ENCODE measurements at regions not wholly inside any gene's neighbourhood (a gene's known extent, or its start where the extent isn't known, plus 50 kb on each side); places are given as distances from the start of the nearest gene placed in this dataset.

DNA sequence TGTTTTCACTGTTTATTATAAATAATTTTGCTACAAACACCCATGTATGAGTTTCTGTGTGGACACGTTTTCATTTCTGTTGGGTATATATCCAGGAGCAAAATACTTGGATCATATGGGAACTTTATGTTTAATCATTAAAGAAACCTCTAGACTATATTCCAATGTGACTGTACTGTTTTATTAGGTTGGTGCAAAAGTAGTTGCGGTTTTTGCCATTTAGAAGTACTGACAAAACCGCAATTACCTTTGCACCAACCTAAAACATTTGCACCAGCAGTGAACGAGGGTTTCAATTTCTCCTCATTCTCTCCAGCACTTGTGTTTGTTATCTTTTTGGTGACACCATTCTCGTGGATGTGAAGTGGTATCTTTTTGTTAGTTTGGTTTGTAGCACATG is 565.0 kb downstream of the TRIML1 start:
- no peak overlapping the region for H3K27ac ChIP-seq
- TF ChIP-seq, protein P1, sequence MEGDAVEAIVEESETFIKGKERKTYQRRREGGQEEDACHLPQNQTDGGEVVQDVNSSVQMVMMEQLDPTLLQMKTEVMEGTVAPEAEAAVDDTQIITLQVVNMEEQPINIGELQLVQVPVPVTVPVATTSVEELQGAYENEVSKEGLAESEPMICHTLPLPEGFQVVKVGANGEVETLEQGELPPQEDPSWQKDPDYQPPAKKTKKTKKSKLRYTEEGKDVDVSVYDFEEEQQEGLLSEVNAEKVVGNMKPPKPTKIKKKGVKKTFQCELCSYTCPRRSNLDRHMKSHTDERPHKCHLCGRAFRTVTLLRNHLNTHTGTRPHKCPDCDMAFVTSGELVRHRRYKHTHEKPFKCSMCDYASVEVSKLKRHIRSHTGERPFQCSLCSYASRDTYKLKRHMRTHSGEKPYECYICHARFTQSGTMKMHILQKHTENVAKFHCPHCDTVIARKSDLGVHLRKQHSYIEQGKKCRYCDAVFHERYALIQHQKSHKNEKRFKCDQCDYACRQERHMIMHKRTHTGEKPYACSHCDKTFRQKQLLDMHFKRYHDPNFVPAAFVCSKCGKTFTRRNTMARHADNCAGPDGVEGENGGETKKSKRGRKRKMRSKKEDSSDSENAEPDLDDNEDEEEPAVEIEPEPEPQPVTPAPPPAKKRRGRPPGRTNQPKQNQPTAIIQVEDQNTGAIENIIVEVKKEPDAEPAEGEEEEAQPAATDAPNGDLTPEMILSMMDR (conservative IDR thresholded peaks at IDR 0.05), result no peak

GRCh38 chr4:188707036-188707435 is 567.8 kb downstream of the TRIML1 start:
- TF ChIP-seq, protein P1 (conservative IDR thresholded peaks at IDR 0.05), result no peak
- H3K27ac ChIP-seq, result no peak overlapping the region

DNA sequence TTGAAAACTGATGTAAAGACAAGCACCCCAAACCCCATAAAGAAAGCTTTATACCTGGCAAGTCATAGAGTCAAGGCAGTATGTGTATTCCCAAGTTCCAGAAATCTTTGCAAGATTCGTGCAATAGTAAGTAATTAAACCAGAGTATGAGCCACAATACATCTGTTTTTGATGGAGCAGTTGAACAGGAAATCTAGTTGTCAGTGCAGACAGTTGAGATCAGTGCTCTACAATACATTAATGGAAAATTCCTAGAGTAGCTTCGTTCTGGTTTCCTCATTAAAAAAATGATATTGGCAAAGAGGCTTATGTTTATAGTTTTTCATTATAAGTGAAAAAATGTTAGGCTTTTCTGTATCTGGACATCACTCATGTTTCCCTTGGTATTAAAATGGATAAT is 575.3 kb downstream of the TRIML1 start:
- TF ChIP-seq, protein P1 (conservative IDR thresholded peaks at IDR 0.05), result no peak
- no peak overlapping the region for H3K27ac ChIP-seq

GRCh38 chr4:188714907-188715306 is 575.7 kb downstream of the TRIML1 start:
- TF ChIP-seq, protein P1 (conservative IDR thresholded peaks at IDR 0.05), result no peak
- H3K27ac ChIP-seq, result no peak overlapping the region

- no peak overlapping the region for H3K27ac ChIP-seq
- TF ChIP-seq, protein P1 (conservative IDR thresholded peaks at IDR 0.05), result no peak
Measured at GRCh38 chr4:188717661-188718060, 578.4 kb downstream of the TRIML1 start.

- H3K27ac ChIP-seq, result no peak overlapping the region
- TF ChIP-seq, protein P1 (conservative IDR thresholded peaks at IDR 0.05), result peak; percentile 34
Measured at GRCh38 chr4:188719794-188720193, 580.6 kb downstream of the TRIML1 start.

GRCh38 chr4:188722911-188723310 is 583.7 kb downstream of the TRIML1 start:
- TF ChIP-seq, protein P1 (conservative IDR thresholded peaks at IDR 0.05), result no peak
- no peak overlapping the region for H3K27ac ChIP-seq

DNA sequence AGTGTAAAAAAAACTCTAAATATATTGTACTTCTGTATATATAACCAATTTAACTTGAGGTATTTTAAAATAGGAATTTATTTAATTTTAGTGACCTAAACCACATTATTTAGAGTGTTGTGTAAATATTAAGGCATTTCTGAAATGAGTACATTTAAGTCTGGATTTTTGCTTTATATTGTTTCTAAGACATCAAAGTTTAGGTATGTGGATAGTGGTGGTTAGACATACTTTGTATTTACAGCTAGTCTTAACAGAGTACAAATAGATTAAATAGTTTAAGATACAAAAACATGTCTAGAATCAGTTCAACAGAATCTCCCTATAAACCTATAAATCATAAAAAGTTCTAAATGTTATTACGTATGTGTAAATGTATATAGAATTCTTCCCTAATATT is 588.5 kb downstream of the TRIML1 start:
- TF ChIP-seq, protein P1 (conservative IDR thresholded peaks at IDR 0.05), result no peak
- H3K27ac ChIP-seq, result no peak overlapping the region

All from VCaP (cell line).